B cell (primary cell): ENCODE measurements at regions not wholly inside any gene's neighbourhood (a gene's known extent, or its start where the extent isn't known, plus 50 kb on each side); places are given as distances from the start of the nearest gene placed in this dataset.
"Not testable (repeated sequence)": the region's sequence is repeated elsewhere in the genome, so short reads cannot be mapped to it uniquely, and the experiment has no call there.

Experiments used
- CTCF ChIP-seq: fragments of 200-600 bp; IDR thresholded peaks from one replicate; pipeline ENCODE4 v1.8.0; 2022; ENCODE audit warnings: antibody characterized with exemption, mild to moderate bottlenecking
- EZH2 ChIP-seq: IDR thresholded peaks from 2 replicates; pipeline ENCODE4 v1.6.1; 2012; ENCODE audit warnings: borderline replicate concordance, low read depth, mild to moderate bottlenecking, moderate library complexity, low read length; ENCODE audit not compliant: insufficient read depth, poor library complexity, severe bottlenecking

- TF ChIP-seq CTCF, EZH2: not testable (repeated sequence)
Observed at GRCh38 chr4:164100741-164101365, 606.4 kb downstream of the TMA16 start.
